ENCODE measurements at regions not wholly inside any gene's neighbourhood (a gene's known extent, or its start where the extent isn't known, plus 50 kb on each side); places are given as distances from the start of the nearest gene placed in this dataset.

DNA sequence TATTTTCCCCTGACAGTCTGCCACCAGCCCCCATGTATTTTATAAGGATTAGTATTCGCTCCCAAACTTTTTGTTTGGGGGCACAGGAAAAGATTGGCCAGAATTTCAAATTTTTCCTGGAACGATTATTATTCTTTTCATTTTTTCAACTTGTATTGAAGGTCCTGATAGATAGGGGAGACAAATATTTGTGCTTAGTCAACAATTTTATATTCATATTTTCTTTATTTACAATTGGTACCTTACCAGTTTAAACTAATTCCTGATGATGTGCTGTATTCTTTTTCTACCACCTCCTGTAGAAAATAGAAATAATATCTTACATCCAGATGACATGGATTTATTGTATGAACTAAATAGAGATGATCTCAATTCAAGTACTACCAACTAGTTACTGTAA, 60.7 kb upstream of the TSLP start:
- DNase-seq (ENCODE audit: low read depth, low spot score) (no peak), FAIRE-seq (no peak)
- dilution Hi-C loops (cut with MboI; ENCODE audit: extremely low pct_ligation_motif_present, low sequenced_read_pairs) = no loop called here
- H3K9me3 ChIP-seq (ENCODE audit: control insufficient read depth, low read depth, low read length) = no peaks in the 10 kb centered on the region
- H3K9ac ChIP-seq (ENCODE audit: control insufficient read depth, extremely low read depth, insufficient read depth, low read length) = no peak overlapping the region
- H3K27me3 ChIP-seq (ENCODE audit: control insufficient read depth, extremely low read depth, insufficient read depth, low read length) = no peaks in the 10 kb centered on the region
- no peaks in the 10 kb centered on the region for H3K79me2 ChIP-seq (ENCODE audit: control insufficient read depth, insufficient read depth, low read length)
- H3K4me3 ChIP-seq (ENCODE audit: control insufficient read depth in 2 of 3, extremely low read depth in 1 of 3, insufficient read depth in 2 of 3, low read depth in 1 of 3, low read length in 3 of 3) = no peak overlapping the region
- no peaks in the 10 kb centered on the region for H3K9me1 ChIP-seq (ENCODE audit: control insufficient read depth, extremely low read depth, insufficient read depth, low read length)
- no peak overlapping the region for H3K4me2 ChIP-seq (ENCODE audit: control insufficient read depth, extremely low read depth, insufficient read depth, low read depth, low read length)
- no peak for TF ChIP-seq EZH2 (IDR thresholded peaks at IDR 0.05; ENCODE audit: low read length)
- TF ChIP-seq, protein P1, sequence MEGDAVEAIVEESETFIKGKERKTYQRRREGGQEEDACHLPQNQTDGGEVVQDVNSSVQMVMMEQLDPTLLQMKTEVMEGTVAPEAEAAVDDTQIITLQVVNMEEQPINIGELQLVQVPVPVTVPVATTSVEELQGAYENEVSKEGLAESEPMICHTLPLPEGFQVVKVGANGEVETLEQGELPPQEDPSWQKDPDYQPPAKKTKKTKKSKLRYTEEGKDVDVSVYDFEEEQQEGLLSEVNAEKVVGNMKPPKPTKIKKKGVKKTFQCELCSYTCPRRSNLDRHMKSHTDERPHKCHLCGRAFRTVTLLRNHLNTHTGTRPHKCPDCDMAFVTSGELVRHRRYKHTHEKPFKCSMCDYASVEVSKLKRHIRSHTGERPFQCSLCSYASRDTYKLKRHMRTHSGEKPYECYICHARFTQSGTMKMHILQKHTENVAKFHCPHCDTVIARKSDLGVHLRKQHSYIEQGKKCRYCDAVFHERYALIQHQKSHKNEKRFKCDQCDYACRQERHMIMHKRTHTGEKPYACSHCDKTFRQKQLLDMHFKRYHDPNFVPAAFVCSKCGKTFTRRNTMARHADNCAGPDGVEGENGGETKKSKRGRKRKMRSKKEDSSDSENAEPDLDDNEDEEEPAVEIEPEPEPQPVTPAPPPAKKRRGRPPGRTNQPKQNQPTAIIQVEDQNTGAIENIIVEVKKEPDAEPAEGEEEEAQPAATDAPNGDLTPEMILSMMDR (optimal IDR thresholded peaks at IDR 0.05 in 1 of 3, IDR thresholded peaks at IDR 0.05 in 1 of 3, conservative IDR thresholded peaks at IDR 0.05 in 1 of 3; ENCODE audit: extremely low read depth in 1 of 3, insufficient read depth in 2 of 3, low read length in 3 of 3) = no peak
- peaks cover 6% of the 10 kb centered on the region for H3K4me1 ChIP-seq (ENCODE audit: control insufficient read depth, extremely low read depth, insufficient read depth, low read length)
- H3K36me3 ChIP-seq (ENCODE audit: control insufficient read depth in 2 of 2, extremely low read depth in 1 of 2, insufficient read depth in 2 of 2, low read length in 2 of 2) = no peaks in the 10 kb centered on the region
- H3K27ac ChIP-seq (ENCODE audit: control insufficient read depth, insufficient read depth, low read length) = no peak overlapping the region
- H2AFZ ChIP-seq (ENCODE audit: control insufficient read depth, low read length) = no peak overlapping the region
- no peaks in the 10 kb centered on the region for H4K20me1 ChIP-seq (ENCODE audit: control insufficient read depth, extremely low read depth, insufficient read depth, low read length)

DNA sequence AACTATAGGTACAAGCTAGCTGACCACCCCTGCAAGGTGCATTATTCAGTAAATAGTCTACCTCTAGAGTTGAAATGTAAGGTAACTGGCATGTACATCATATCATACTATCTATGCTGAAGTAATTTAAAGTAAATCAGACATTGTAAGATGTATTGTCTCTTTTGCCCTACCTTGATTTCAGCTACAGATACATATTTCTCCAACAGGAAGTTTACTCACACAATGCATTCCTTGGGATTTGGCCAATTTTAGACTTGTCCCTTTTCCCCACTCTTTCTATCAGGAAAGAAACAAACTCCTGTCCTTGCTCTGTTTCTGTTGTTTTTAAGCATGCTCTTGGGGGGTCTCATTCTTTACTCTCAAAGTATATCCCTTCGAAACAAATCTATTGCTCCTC, 58.5 kb upstream of the TSLP start:
- Histone ChIP-seq H3K79me2 (ENCODE audit: control insufficient read depth, insufficient read depth, low read length) (no peaks in the 10 kb centered on the region), H3K9ac (ENCODE audit: control insufficient read depth, extremely low read depth, insufficient read depth, low read length) (no peak overlapping the region), H2AFZ (ENCODE audit: control insufficient read depth, low read length) (no peak overlapping the region), H3K9me3 (ENCODE audit: control insufficient read depth, low read depth, low read length) (no peaks in the 10 kb centered on the region), H3K9me1 (ENCODE audit: control insufficient read depth, extremely low read depth, insufficient read depth, low read length) (no peaks in the 10 kb centered on the region), H3K4me2 (ENCODE audit: control insufficient read depth, extremely low read depth, insufficient read depth, low read depth, low read length) (peak overlapping the region; percentile 9), H3K4me3 (ENCODE audit: control insufficient read depth in 2 of 3, extremely low read depth in 1 of 3, insufficient read depth in 2 of 3, low read depth in 1 of 3, low read length in 3 of 3) (no peak overlapping the region), H3K27ac (ENCODE audit: control insufficient read depth, insufficient read depth, low read length) (no peak overlapping the region), H3K36me3 (ENCODE audit: control insufficient read depth in 2 of 2, extremely low read depth in 1 of 2, insufficient read depth in 2 of 2, low read length in 2 of 2) (no peaks in the 10 kb centered on the region), H3K4me1 (ENCODE audit: control insufficient read depth, extremely low read depth, insufficient read depth, low read length) (peaks cover 6% of the 10 kb centered on the region), H4K20me1 (ENCODE audit: control insufficient read depth, extremely low read depth, insufficient read depth, low read length) (no peaks in the 10 kb centered on the region), H3K27me3 (ENCODE audit: control insufficient read depth, extremely low read depth, insufficient read depth, low read length) (no peaks in the 10 kb centered on the region)
- no peak for DNase-seq (ENCODE audit: low read depth, low spot score)
- FAIRE-seq = peak; percentile 64
- TF ChIP-seq, protein P1 (optimal IDR thresholded peaks at IDR 0.05 in 1 of 3, IDR thresholded peaks at IDR 0.05 in 1 of 3, conservative IDR thresholded peaks at IDR 0.05 in 1 of 3; ENCODE audit: extremely low read depth in 1 of 3, insufficient read depth in 2 of 3, low read length in 3 of 3) = no peak
- no peak for TF ChIP-seq EZH2 (IDR thresholded peaks at IDR 0.05; ENCODE audit: low read length)
- dilution Hi-C loops (cut with MboI; ENCODE audit: extremely low pct_ligation_motif_present, low sequenced_read_pairs) = no loop called here
